C4-2B (cell line): ENCODE measurements at regions not wholly inside any gene's neighbourhood (a gene's known extent, or its start where the extent isn't known, plus 50 kb on each side); places are given as distances from the start of the nearest gene placed in this dataset.

Experiments used
- ZFX ChIP-seq: fragments of 450-650 bp; IDR thresholded peaks from 2 replicates; pipeline ENCODE4 v1.6.1; 2017
- TF ChIP-seq, protein P1 (sequence below): fragments of 450-650 bp; conservative IDR thresholded peaks from 2 replicates; pipeline ENCODE4 v1.5.1; 2017; ENCODE audit warnings: mild to moderate bottlenecking

- TF ChIP-seq, protein P1, sequence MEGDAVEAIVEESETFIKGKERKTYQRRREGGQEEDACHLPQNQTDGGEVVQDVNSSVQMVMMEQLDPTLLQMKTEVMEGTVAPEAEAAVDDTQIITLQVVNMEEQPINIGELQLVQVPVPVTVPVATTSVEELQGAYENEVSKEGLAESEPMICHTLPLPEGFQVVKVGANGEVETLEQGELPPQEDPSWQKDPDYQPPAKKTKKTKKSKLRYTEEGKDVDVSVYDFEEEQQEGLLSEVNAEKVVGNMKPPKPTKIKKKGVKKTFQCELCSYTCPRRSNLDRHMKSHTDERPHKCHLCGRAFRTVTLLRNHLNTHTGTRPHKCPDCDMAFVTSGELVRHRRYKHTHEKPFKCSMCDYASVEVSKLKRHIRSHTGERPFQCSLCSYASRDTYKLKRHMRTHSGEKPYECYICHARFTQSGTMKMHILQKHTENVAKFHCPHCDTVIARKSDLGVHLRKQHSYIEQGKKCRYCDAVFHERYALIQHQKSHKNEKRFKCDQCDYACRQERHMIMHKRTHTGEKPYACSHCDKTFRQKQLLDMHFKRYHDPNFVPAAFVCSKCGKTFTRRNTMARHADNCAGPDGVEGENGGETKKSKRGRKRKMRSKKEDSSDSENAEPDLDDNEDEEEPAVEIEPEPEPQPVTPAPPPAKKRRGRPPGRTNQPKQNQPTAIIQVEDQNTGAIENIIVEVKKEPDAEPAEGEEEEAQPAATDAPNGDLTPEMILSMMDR, result no peak
- TF ChIP-seq ZFX, result no peak
These were observed 876.1 kb upstream of the B3GALT2 start for GRCh38 chr1:194062526-194062925.
